GM12872 (cell line): ENCODE measurements at regions not wholly inside any gene's neighbourhood (a gene's known extent, or its start where the extent isn't known, plus 50 kb on each side); places are given as distances from the start of the nearest gene placed in this dataset.

Experiments
- CTCF ChIP-seq: IDR thresholded peaks from 3 replicates; pipeline ENCODE4 v1.5.1; 2011; ENCODE audit warnings: low read depth, mild to moderate bottlenecking, low read length, moderate library complexity; ENCODE audit not compliant: insufficient read depth

GRCh38 chr15:45995800-45996199 lies 361.0 kb downstream of the SQOR start:
- no peak for TF ChIP-seq CTCF

GRCh38 chr15:46014532-46014931 lies 379.7 kb downstream of the SQOR start:
- no peak for TF ChIP-seq CTCF

- TF ChIP-seq CTCF: no peak
These were observed 399.9 kb downstream of the SQOR start for GRCh38 chr15:46034755-46035154.

GRCh38 chr15:46039703-46040102 lies 404.9 kb downstream of the SQOR start:
- no peak for TF ChIP-seq CTCF

- no peak for TF ChIP-seq CTCF
These were observed 407.1 kb downstream of the SQOR start for GRCh38 chr15:46041905-46042304.

- no peak for TF ChIP-seq CTCF
These were observed 425.2 kb downstream of the SQOR start for GRCh38 chr15:46059921-46060594.

- TF ChIP-seq CTCF: no peak
These were observed 426.2 kb downstream of the SQOR start for GRCh38 chr15:46061002-46061401.
